SK-N-SH treated with all-trans-retinoic acid at 6 μM for 48 hours (cell line): ENCODE measurements at regions not wholly inside any gene's neighbourhood (a gene's known extent, or its start where the extent isn't known, plus 50 kb on each side); places are given as distances from the start of the nearest gene placed in this dataset.

Experiments
- ATAC-seq: fragments of 200-7000 bp; cut with Tn5 transposase; 3 replicates; pipeline ENCODE4 v1.9.1; 2020; ENCODE audit warnings: mild to moderate bottlenecking, moderate library complexity
- ARNTL ChIP-seq: fragments of 450-650 bp; formaldehyde crosslinking; IDR thresholded peaks from 2 replicates; pipeline ENCODE4 v1.5.0; 2020; ENCODE audit warnings: low read depth, mild to moderate bottlenecking, moderate library complexity, borderline replicate concordance
- BACH2 ChIP-seq: fragments of 250-450 bp; sonication (Bioruptor Pico); IDR thresholded peaks from 2 replicates; pipeline ENCODE4 v1.9.0; 2021; ENCODE audit warnings: mild to moderate bottlenecking, borderline replicate concordance
- CREB5 ChIP-seq: fragments of 250-450 bp; sonication (Bioruptor Pico); IDR thresholded peaks from 2 replicates; pipeline ENCODE4 v1.5.1; 2020; ENCODE audit warnings: low read depth, mild to moderate bottlenecking, moderate library complexity
- CSDC2 ChIP-seq: fragments of 250-450 bp; sonication (Bioruptor Pico); IDR thresholded peaks from 2 replicates; pipeline ENCODE4 v1.5.0; 2020; ENCODE audit warnings: mild to moderate bottlenecking, moderate library complexity
- CSRNP3 ChIP-seq: fragments of 250-450 bp; sonication (Bioruptor Pico); IDR thresholded peaks from 2 replicates; pipeline ENCODE4 v1.5.1; 2021; ENCODE audit warnings: mild to moderate bottlenecking, moderate library complexity
- ESRRG ChIP-seq: fragments of 250-450 bp; sonication (Bioruptor Pico); IDR thresholded peaks from 2 replicates; pipeline ENCODE4 v1.6.1; 2021; ENCODE audit warnings: mild to moderate bottlenecking
- ISL1 ChIP-seq: fragments of 250-450 bp; sonication (Bioruptor Pico); IDR thresholded peaks from 2 replicates; pipeline ENCODE4 v2.1.2; 2022; ENCODE audit warnings: mild to moderate bottlenecking, moderate library complexity
- OSR1 ChIP-seq: fragments of 250-450 bp; sonication (Bioruptor Pico); IDR thresholded peaks from 2 replicates; pipeline ENCODE4 v1.8.0; 2022; ENCODE audit warnings: moderate library complexity, mild to moderate bottlenecking, inconsistent platforms
- PATZ1 ChIP-seq: fragments of 250-450 bp; sonication (Bioruptor Pico); IDR thresholded peaks from 2 replicates; pipeline ENCODE4 v1.8.0; 2020; ENCODE audit warnings: mild to moderate bottlenecking, moderate library complexity, borderline replicate concordance
- POU6F1 ChIP-seq: fragments of 250-450 bp; sonication (Bioruptor Pico); IDR thresholded peaks from 2 replicates; pipeline ENCODE4 v1.8.0; 2021; ENCODE audit warnings: low read depth, mild to moderate bottlenecking, moderate library complexity, borderline replicate concordance
- PPARA ChIP-seq: fragments of 250-450 bp; sonication (Bioruptor Pico); IDR thresholded peaks from 2 replicates; pipeline ENCODE4 v1.5.0; 2020; ENCODE audit warnings: mild to moderate bottlenecking, borderline replicate concordance
- RARB ChIP-seq: fragments of 250-450 bp; sonication (Bioruptor Pico); IDR thresholded peaks from 2 replicates; pipeline ENCODE4 v1.8.0; 2021; ENCODE audit warnings: mild to moderate bottlenecking, moderate library complexity
- SNAI2 ChIP-seq: fragments of 250-450 bp; sonication (Bioruptor Pico); IDR thresholded peaks from 2 replicates; pipeline ENCODE4 v1.5.0; 2020; ENCODE audit warnings: mild to moderate bottlenecking, moderate library complexity
- TOX ChIP-seq: fragments of 250-450 bp; sonication (Bioruptor Pico); IDR thresholded peaks from 2 replicates; pipeline ENCODE4 v1.8.0; 2021; ENCODE audit warnings: mild to moderate bottlenecking, moderate library complexity, borderline replicate concordance
- TSHZ2 ChIP-seq: fragments of 250-450 bp; sonication (Bioruptor Pico); IDR thresholded peaks from 2 replicates; pipeline ENCODE4 v1.5.0; 2020; ENCODE audit warnings: mild to moderate bottlenecking, moderate library complexity
- ZC3H10 ChIP-seq: fragments of 250-450 bp; sonication (Bioruptor Pico); IDR thresholded peaks from 2 replicates; pipeline ENCODE4 v1.5.1; 2021; ENCODE audit warnings: mild to moderate bottlenecking, moderate library complexity
- ZFP3 ChIP-seq: fragments of 250-450 bp; sonication (Bioruptor Pico); IDR thresholded peaks from 2 replicates; pipeline ENCODE4 v1.5.0; 2020; ENCODE audit warnings: mild to moderate bottlenecking, moderate library complexity
- ZFP30 ChIP-seq: fragments of 450-650 bp; formaldehyde crosslinking; IDR thresholded peaks from 2 replicates; pipeline ENCODE4 v1.5.0; 2022; ENCODE audit warnings: mild to moderate bottlenecking, moderate library complexity
- ZNF565 ChIP-seq: fragments of 450-650 bp; formaldehyde crosslinking; conservative IDR thresholded peaks from 2 replicates; pipeline ENCODE4 v1.5.0; 2020; ENCODE audit warnings: low read depth, mild to moderate bottlenecking, moderate library complexity
- ZNF8 ChIP-seq: fragments of 450-650 bp; formaldehyde crosslinking; IDR thresholded peaks from 2 replicates; pipeline ENCODE4 v1.5.0; 2020; ENCODE audit warnings: mild to moderate bottlenecking, moderate library complexity

- TF ChIP-seq ZC3H10 (CRISPR knock-in tag) (no peak), POU6F1 (CRISPR knock-in tag) (no peak), ARNTL (no peak), ZFP3 (CRISPR knock-in tag) (no peak), ESRRG (CRISPR knock-in tag) (no peak), ZFP30 (no peak), CREB5 (no peak), CSRNP3 (CRISPR knock-in tag) (no peak), OSR1 (no peak), ZNF8 (CRISPR knock-in tag) (no peak), PATZ1 (no peak), PPARA (CRISPR knock-in tag) (no peak), SNAI2 (no peak), RARB (no peak), TSHZ2 (CRISPR knock-in tag) (no peak), CSDC2 (CRISPR knock-in tag) (no peak)
- no peak for ATAC-seq
These were observed 869.4 kb upstream of the PHF14 start for GRCh38 chr7:10104292-10104691.

GRCh38 chr7:10106609-10107008, 867.1 kb upstream of the PHF14 start:
- TF ChIP-seq ZC3H10 (CRISPR knock-in tag): no peak
- TF ChIP-seq, all 23 proteins: peak for 0
- ATAC-seq: no peak

GRCh38 chr7:10116511-10116910, 857.2 kb upstream of the PHF14 start:
- ATAC-seq: no peak
- no peak for TF ChIP-seq CSDC2 (CRISPR knock-in tag)
- TF ChIP-seq ISL1 (CRISPR knock-in tag): no peak
- no peak for TF ChIP-seq TSHZ2 (CRISPR knock-in tag)
- TF ChIP-seq BACH2 (CRISPR knock-in tag): no peak
- no peak for TF ChIP-seq TOX (CRISPR knock-in tag)
- TF ChIP-seq ZNF565 (CRISPR knock-in tag): no peak
- TF ChIP-seq ARNTL: no peak
- TF ChIP-seq OSR1: no peak
